GM23338 (cell line): ENCODE measurements at regions not wholly inside any gene's neighbourhood (a gene's known extent, or its start where the extent isn't known, plus 50 kb on each side); places are given as distances from the start of the nearest gene placed in this dataset.

Source experiments
- CREB1 ChIP-seq: fragments of 250-450 bp; sonication (Bioruptor Pico); IDR thresholded peaks from 2 replicates; pipeline ENCODE4 v1.5.0; 2020; ENCODE audit warnings: low read depth, mild to moderate bottlenecking, moderate library complexity
- CTCF ChIP-seq, 2 experiments: fragments of 200-600 bp in 1 of 2; sonication (generic) in 1 of 2; conservative IDR thresholded peaks; 2 replicates each; pipeline versions ENCODE4 v1.5.1 to v1.6.1; 2016 to 2017; ENCODE audit warnings: antibody characterized with exemption in 2 of 2, low read depth in 2 of 2, mild to moderate bottlenecking in 2 of 2, moderate library complexity in 1 of 2
- ETS1 ChIP-seq: IDR thresholded peaks from 2 replicates; pipeline ENCODE4 v1.6.1; 2016; ENCODE audit warnings: antibody characterized with exemption
- EZH2 ChIP-seq: fragments of 200-600 bp; sonication (generic); IDR thresholded peaks from one replicate; pipeline ENCODE4 v1.8.0; 2017; ENCODE audit warnings: antibody characterized with exemption, mild to moderate bottlenecking, low read depth; ENCODE audit not compliant: unreplicated experiment
- EZH2phosphoT487 ChIP-seq: fragments of 200-600 bp; sonication (generic); IDR thresholded peaks from one replicate; pipeline ENCODE4 v1.8.1; 2018; ENCODE audit warnings: antibody characterized with exemption; ENCODE audit not compliant: unreplicated experiment
- JUNB ChIP-seq: IDR thresholded peaks from one replicate; pipeline ENCODE4 v1.6.1; 2016; ENCODE audit warnings: antibody characterized with exemption; ENCODE audit not compliant: unreplicated experiment
- NANOG ChIP-seq: IDR thresholded peaks from 2 replicates; pipeline ENCODE4 v1.6.1; 2016; ENCODE audit warnings: antibody characterized with exemption, borderline replicate concordance
- POLR2AphosphoS5 ChIP-seq: IDR thresholded peaks from 2 replicates; pipeline ENCODE4 v1.6.1; 2016; ENCODE audit warnings: antibody characterized with exemption, low read depth
- REST ChIP-seq: IDR thresholded peaks from one replicate; pipeline ENCODE4 v1.6.1; 2018; ENCODE audit warnings: antibody characterized with exemption; ENCODE audit not compliant: unreplicated experiment
- STAT1 ChIP-seq: IDR thresholded peaks from one replicate; pipeline ENCODE4 v1.6.1; 2016; ENCODE audit warnings: antibody characterized with exemption; ENCODE audit not compliant: unreplicated experiment
- ZNF114 ChIP-seq: fragments of 250-450 bp; sonication (Bioruptor Pico); IDR thresholded peaks from 2 replicates; pipeline ENCODE4 v1.5.0; 2020; ENCODE audit warnings: mild to moderate bottlenecking, moderate library complexity
- ZNF331 ChIP-seq: fragments of 250-450 bp; sonication (Bioruptor Pico); IDR thresholded peaks from 2 replicates; pipeline ENCODE4 v1.5.0; 2020; ENCODE audit warnings: low read depth, mild to moderate bottlenecking, moderate library complexity
- ZNF462 ChIP-seq: fragments of 250-450 bp; sonication (Bioruptor Pico); IDR thresholded peaks from 2 replicates; pipeline ENCODE4 v1.5.0; 2020; ENCODE audit warnings: mild to moderate bottlenecking, moderate library complexity

GRCh38 chr1:98428864-98429263, 232.7 kb upstream of the SNX7 start:
- TF ChIP-seq CTCF (conservative IDR thresholded peaks at IDR 0.05; ENCODE audit: low read depth in 2 of 2) (no peak), POLR2AphosphoS5 (no peak), EZH2 (no peak), ZNF462 (CRISPR knock-in tag) (no peak), EZH2phosphoT487 (no peak), ZNF114 (CRISPR knock-in tag) (no peak), ETS1 (no peak), REST (no peak), JUNB (no peak), CREB1 (CRISPR knock-in tag) (no peak), ZNF331 (no peak), NANOG (no peak), STAT1 (no peak)
